ENCODE measurements at regions not wholly inside any gene's neighbourhood (a gene's known extent, or its start where the extent isn't known, plus 50 kb on each side); places are given as distances from the start of the nearest gene placed in this dataset.
"Not testable (repeated sequence)": the region's sequence is repeated elsewhere in the genome, so short reads cannot be mapped to it uniquely, and the experiment has no call there.

- DNase-seq (ENCODE audit: extremely low read depth, low read depth), result no peak
These were observed 127.3 kb downstream of the TENT5A start for GRCh38 chr6:81625216-81625615.

- DNase-seq (ENCODE audit: extremely low read depth, low read depth), result no peak
These were observed 128.0 kb downstream of the TENT5A start for GRCh38 chr6:81624453-81624852.

DNA sequence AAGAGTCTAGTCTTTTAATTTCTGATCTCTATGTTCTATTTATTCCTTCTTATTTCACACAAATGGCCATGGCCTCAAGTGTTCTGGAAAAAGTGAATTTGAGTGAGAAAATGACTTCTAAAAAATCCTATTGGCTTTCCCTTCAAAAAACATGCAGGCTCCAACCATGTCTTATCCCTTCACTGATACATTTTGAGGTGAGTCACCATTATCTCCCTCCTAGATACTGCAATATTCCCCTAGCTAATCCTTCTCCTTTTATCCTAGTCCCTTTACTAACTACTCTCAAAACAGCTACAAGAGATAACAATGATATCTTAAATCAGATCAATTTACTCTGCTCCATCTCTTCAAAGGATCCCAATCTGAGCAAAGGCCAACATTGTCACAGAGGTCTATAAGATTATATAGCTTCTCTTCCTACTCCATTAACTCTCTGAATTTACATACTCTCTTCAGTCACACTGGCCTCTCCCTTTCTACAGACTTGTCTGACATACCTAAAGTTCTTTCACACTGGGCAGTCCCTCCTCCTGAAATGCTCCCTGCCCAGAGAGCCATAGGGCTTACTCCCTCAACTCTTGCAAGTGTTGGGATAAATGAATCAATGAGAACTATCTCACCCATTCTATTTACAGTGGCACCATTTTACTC is 129.2 kb downstream of the TENT5A start:
- no peak for DNase-seq (ENCODE audit: extremely low read depth, low read depth)

DNA sequence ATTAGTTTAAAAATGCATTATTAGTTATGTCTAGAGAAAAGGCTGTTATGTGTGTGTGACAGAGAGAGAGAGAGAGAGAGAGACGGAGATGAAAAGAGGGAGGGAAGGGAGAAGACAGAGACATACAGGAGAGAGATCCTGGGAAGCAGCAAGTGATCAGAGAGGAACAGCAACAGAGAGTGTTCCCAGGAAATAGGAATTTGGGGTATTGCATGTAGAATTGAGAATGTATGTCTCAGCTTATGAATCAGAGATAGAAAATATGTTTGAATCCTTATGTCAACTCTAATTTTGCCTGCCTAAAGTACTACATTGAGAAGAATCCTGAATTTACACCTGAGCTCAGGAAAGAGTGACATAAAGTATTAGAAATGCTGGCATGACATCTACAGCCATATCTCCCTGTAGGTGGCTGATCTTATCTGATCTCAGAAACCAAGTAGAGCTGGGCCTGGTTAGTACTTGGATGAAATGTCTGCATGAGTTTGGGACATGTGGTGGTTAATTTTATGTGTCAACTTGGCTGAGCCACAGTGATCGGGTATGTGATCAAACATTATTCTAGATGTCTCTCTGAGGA is 130.6 kb downstream of the TENT5A start:
- no peak for DNase-seq (ENCODE audit: extremely low read depth, low read depth)

GRCh38 chr6:81614292-81614691 is 138.2 kb downstream of the TENT5A start:
- DNase-seq (ENCODE audit: extremely low read depth, low read depth), result no peak

DNA sequence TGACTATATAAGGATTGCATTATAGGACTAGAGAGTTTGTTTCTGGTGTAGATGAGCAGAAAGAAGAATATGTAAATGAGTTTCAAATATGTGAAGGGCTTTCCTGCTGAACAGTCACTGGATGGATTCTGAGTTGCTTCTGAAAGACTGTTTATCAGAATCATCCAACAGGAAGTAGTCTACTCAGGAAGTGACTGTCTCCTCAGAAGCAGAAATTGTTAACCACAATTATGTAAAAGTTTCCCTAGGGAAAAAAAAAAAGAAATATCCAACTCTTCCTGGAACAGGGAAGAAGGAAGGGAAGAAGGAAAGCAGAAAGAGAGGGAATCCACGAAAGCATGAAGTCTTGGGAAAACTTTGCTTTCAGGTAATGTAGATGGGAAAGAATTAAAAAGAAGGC is 138.9 kb downstream of the TENT5A start:
- no peak for DNase-seq (ENCODE audit: extremely low read depth, low read depth)

GRCh38 chr6:81612136-81612535 is 140.3 kb downstream of the TENT5A start:
- no peak for DNase-seq (ENCODE audit: extremely low read depth, low read depth)

GRCh38 chr6:81609736-81610135 is 142.7 kb downstream of the TENT5A start:
- DNase-seq (ENCODE audit: extremely low read depth, low read depth), result no peak

DNA sequence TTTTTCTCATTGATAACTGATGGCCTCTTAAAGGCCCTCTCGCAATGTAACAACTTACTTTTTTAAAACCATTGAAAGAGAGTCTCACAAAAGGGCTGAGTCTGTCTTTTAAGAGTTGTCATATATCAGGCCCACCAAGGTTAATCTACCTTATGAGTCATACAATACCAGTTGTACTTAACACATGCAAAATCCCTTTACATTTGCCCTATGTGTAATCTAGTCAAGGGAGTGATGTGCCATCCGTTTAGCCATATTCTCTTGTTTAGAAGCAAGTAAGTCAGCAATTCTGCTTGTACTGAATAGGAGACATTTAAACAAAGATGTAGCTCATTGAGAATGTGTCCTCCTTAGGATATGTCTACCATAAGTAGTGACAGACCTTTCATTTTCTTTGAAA is 143.7 kb downstream of the TENT5A start:
- no peak for DNase-seq (ENCODE audit: extremely low read depth, low read depth)

GRCh38 chr6:81606965-81607381 is 145.5 kb downstream of the TENT5A start:
- no peak for DNase-seq (ENCODE audit: extremely low read depth, low read depth)

- DNase-seq (ENCODE audit: extremely low read depth, low read depth), result no peak
These were observed 147.0 kb downstream of the TENT5A start for GRCh38 chr6:81605526-81605925.

GRCh38 chr6:81601918-81602317 is 150.6 kb downstream of the TENT5A start:
- DNase-seq (ENCODE audit: extremely low read depth, low read depth), result no peak

GRCh38 chr6:81600488-81600887 is 152.0 kb downstream of the TENT5A start:
- DNase-seq (ENCODE audit: extremely low read depth, low read depth), result not testable (repeated sequence)

DNA sequence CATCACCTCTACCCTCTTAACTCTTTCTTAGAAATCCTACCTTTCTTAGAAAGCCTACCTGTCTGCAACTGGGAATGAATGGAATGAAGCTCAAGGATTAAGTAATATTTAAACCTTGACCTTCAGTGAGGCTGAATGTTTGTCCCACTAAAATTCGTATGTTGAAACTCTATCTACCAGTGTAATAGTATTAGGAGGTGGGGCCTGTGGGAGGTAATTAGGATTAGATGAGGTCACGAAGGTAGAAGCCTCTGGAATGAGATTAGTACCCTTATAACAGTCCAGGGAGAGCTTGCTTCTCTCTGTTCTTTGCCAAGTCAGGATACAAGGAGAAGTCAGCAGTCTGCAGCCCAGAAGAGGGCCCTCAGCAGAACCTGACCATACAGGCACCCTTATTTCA is 158.0 kb downstream of the TENT5A start:
- DNase-seq (ENCODE audit: extremely low read depth, low read depth), result no peak

DNA sequence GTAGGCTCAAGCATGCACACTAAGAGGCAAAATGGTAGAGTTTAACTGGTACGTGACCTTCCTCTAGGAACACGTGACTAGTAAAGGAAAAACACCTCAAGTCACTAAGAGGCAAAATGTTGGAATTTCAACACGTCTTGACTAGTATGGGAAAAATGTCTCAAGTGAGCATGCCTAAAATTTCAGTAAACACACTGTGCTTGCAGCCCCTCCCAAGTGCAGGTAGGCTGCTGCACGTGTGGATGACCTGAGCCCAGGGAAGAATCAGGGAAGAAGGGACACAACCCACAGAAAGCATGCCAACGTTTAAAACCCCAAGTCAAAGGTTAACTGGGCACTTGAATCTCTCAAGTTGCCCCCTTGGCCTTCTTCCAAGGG is 162.2 kb downstream of the TENT5A start:
- DNase-seq (ENCODE audit: extremely low read depth, low read depth), result no peak

- no peak for DNase-seq (ENCODE audit: extremely low read depth, low read depth)
These were observed 162.8 kb downstream of the TENT5A start for GRCh38 chr6:81589465-81590313.

DNA sequence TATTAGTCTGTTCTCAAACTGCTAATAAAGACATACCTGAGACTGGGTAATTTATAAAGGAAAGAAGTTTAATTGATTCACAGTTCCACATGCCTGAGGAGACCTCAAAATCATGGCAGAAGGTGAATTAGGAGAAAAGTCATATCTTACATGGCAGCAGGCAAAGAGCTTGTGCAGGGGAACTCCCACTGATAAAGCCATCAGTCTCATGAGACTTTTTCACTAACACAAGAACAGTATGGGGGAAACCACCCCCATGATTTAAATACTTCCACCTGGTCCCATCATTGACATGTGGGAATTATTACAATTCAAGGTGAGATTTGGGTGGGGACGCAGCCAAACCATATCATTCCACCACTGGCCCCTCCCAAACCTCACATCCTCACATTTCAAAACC is 166.8 kb downstream of the TENT5A start:
- DNase-seq (ENCODE audit: extremely low read depth, low read depth), result not testable (repeated sequence)

GRCh38 chr6:81584156-81584555 is 168.3 kb downstream of the TENT5A start:
- not testable (repeated sequence) for DNase-seq (ENCODE audit: extremely low read depth, low read depth)

DNA sequence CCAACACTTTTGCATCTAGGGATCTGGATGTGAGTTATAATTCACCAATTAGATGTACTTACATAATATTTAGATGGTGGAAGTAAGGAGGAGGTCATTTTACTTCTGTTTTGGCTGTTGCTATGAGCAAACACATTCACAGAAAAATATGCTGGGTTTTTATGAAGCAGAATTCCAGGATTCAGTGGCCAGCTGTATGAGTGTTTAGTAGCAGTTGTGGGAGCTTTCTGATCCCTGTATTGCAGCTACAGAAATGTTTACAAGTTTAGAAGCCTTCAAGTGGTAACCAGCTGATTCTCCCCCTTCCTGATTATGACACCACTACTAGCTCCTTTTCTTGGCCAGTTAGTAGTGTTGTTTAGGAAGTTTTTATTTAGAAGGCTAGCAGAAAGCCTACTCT is 177.0 kb downstream of the TENT5A start:
- DNase-seq (ENCODE audit: extremely low read depth, low read depth), result no peak

- no peak for DNase-seq (ENCODE audit: extremely low read depth, low read depth)
These were observed 180.5 kb downstream of the TENT5A start for GRCh38 chr6:81572020-81572419.

DNA sequence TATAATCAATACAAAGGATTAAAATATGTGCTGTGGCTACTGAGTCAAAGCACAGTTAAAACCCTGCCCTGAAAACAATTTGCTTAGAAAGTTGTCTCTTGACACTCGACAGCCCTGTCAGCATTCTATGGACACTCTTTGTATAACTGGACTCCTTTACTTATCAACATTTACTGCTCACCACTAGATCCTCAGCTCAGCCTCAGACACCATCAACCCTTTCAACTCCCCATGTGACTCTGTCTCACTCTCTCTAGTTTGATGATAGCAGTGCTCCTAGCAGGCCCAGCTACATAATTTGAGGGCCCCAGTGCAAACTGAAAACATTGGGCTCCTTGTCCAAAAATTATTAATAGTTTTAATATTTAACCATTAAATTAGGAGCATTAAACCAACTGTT is 181.8 kb downstream of the TENT5A start:
- DNase-seq (ENCODE audit: extremely low read depth, low read depth), result no peak

DNA sequence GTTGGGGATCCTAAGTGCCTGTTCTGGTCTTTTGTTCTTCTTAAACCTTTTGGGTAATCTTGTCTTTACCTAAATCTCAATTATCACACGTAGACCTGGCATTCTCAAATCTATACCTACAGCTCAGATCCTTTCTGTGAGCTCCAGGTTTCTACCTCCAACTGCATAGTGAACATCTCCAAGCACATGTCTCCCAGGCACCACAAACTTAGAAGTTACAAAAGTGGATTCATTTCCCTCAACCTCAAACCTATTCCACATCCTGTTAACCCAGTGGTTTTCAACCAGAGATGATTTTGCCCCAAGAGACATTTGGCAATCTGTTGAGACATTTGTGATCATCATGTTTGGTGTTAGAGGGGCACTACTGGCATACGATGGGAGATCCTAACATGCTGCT is 183.5 kb downstream of the TENT5A start:
- DNase-seq (ENCODE audit: extremely low read depth, low read depth), result no peak

Data from NCI-H460 (cell line).